ENCODE measurements at regions not wholly inside any gene's neighbourhood (a gene's known extent, or its start where the extent isn't known, plus 50 kb on each side); places are given as distances from the start of the nearest gene placed in this dataset.
"Not testable (repeated sequence)": the region's sequence is repeated elsewhere in the genome, so short reads cannot be mapped to it uniquely, and the experiment has no call there.

GRCh38 chr19:7400815-7401214 lies 52.1 kb downstream of the ARHGEF18 start:
- DNase-seq (ENCODE audit: low spot score): no peak

GRCh38 chr19:7401694-7402093 lies 53.0 kb downstream of the ARHGEF18 start:
- DNase-seq (ENCODE audit: low spot score): no peak

GRCh38 chr19:7405482-7405881 lies 56.7 kb downstream of the ARHGEF18 start:
- DNase-seq (ENCODE audit: low spot score): not testable (repeated sequence)

GRCh38 chr19:7408251-7408650 lies 59.5 kb downstream of the ARHGEF18 start:
- DNase-seq (ENCODE audit: low spot score): no peak

- no peak for DNase-seq (ENCODE audit: low spot score)
Observed at GRCh38 chr19:7410946-7411345, 62.2 kb downstream of the ARHGEF18 start.

GRCh38 chr19:7413629-7414028 lies 64.9 kb downstream of the ARHGEF18 start:
- DNase-seq (ENCODE audit: low spot score): no peak

- peak; percentile 52 for DNase-seq (ENCODE audit: low spot score)
Observed at GRCh38 chr19:7415163-7415856, 66.6 kb downstream of the ARHGEF18 start.

- DNase-seq (ENCODE audit: low spot score): no peak
Observed at GRCh38 chr19:7415857-7416371, 67.2 kb downstream of the ARHGEF18 start.

GRCh38 chr19:7417671-7418324 lies 69.1 kb downstream of the ARHGEF18 start:
- no peak for DNase-seq (ENCODE audit: low spot score)

GRCh38 chr19:7418596-7418995 lies 69.9 kb downstream of the ARHGEF18 start:
- DNase-seq (ENCODE audit: low spot score): no peak

- DNase-seq (ENCODE audit: low spot score): no peak
Observed at GRCh38 chr19:7419153-7419552, 69.7 kb downstream of the PEX11G start.

GRCh38 chr19:7419777-7420439 lies 68.9 kb downstream of the PEX11G start:
- no peak for DNase-seq (ENCODE audit: low spot score)

- peak; percentile 78 for DNase-seq (ENCODE audit: low spot score)
Observed at GRCh38 chr19:7421941-7422744, 66.7 kb downstream of the PEX11G start.
